ENCODE measurements at regions not wholly inside any gene's neighbourhood (a gene's known extent, or its start where the extent isn't known, plus 50 kb on each side); places are given as distances from the start of the nearest gene placed in this dataset.

- no peak for DNase-seq
Measured at GRCh38 chrX:40304115-40304514, 206.4 kb upstream of the BCOR start.

DNA sequence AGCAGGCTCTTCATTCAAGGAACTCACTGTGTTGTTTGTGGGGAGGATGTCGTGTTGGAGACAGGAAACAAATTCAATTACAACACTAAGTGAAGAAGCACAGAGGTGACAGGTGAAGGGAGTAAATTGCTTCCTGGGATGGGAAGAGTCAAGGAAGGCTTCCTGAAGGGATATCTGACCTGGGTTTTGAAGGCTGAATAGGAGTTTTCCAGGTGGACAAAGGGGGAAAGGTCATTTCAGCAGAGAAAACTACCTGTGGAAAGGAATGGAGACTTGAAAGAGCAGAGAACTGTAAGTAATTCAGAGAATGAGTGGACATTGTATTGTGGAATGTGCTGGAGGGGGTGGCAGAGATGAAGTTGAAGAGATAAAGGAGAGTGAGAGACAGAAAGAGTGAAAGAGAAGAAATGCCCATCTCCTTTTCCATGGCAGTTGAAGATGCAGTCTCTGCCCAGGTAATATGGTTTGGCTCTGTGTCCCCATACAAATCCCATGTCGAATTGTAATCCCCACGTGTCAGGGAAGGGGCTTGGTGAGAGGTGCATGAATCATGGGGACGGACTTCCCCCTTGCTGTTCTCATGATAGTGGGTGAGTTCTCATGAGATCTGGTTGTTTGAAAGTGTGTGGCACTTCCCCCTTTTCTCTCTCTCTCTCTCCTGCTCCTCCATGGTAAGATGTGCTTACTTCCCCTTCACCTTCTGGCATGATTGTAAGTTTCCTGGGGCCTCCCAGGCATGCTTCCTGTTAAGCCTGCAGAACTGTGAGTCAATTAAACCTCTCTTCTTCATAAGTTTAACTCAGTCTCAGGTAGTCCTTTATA is 205.7 kb upstream of the BCOR start:
- no peak for DNase-seq

- DNase-seq = peak; percentile 40
Measured at GRCh38 chrX:40300286-40300890, 202.6 kb upstream of the BCOR start.

GRCh38 chrX:40299641-40300046 is 201.9 kb upstream of the BCOR start:
- DNase-seq = peak; percentile 43

DNA sequence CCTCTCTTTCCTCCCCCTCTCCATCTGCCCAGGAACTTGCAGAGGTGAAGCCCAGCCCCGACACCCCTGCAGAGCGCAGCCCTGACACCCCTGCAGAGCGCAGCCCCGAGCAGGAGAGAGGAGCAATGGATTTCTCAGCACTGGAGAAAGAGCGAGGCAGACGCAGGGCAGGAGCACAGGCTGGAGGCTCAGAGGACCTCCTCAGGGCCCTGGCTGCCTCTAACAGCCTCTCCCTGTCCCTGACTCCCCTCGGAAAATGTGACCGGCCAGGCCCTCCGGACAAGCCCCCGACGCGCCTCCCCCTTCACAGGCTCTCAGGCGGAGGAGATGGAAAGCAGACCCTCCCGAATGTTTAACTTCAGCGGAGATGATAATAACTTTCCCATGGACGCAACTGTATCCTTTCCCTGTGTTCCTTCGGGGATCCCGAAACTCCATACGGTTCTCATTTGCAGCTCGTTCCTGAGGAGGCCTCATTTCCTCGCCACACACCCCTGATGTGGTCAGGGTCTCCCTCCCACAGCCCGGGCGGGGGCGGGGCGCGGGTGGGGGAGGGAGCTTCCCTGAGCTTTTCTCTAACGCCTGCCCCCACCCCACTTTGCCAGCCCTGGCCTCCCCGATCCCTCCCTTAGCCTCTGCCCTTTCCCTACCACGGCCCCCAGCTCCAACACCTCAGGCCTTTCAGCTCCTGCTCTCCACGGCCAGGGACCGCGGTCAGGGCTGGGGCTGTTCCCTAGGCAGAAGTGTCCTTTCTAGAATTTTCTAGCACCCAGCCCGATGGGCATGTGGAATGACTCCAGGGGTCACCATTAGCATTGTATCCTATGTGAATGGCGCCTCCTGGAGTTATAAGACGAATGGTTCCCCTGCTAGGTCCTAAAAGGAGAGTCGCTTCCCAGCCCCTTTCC is 201.1 kb upstream of the BCOR start:
- DNase-seq = no peak

GRCh38 chrX:40298069-40298468 is 200.3 kb upstream of the BCOR start:
- no peak for DNase-seq

- DNase-seq = no peak
Measured at GRCh38 chrX:40291553-40291952, 193.8 kb upstream of the BCOR start.

DNA sequence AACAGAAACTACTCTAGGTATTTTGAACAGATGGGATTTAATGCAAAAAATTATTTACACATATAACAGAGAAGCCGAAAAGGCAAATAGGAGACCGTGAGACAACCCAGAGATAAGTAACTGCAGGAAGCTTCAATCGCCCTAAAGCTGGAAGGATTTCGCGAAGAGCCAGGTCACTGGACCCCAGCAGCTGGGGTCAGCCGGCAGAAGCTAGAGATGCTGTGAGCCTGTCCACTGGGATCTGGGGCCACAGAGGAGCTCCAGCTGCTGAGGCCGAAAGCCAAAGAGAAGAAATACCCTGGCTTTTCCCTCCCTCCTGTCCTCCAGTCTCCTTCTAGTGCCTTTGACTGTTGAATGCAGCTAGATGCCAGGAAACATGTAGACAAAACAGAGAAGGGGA is 192.8 kb upstream of the BCOR start:
- DNase-seq = no peak

GRCh38 chrX:40285876-40286275 is 188.1 kb upstream of the BCOR start:
- no peak for DNase-seq

GRCh38 chrX:40284852-40285251 is 187.1 kb upstream of the BCOR start:
- DNase-seq = no peak

DNA sequence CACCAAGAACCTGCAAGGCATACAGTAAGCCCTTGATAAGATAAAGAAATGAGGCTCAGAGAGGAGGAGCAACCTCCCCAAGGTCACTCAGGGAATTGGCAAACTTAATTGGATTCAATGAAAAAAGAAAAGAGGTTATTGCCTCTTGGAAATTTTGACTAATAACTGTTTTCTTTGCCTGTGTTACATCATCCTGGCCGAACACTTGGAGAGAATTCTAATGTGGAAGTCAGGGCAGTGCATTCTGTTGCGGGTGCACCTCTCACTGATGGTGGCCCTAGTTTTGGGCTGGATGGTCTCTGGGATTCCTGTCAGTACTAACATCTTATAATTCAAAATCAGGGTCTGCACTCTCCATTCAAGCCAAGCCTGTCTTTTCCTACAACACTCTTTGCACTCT is 186.2 kb upstream of the BCOR start:
- DNase-seq = no peak

DNA sequence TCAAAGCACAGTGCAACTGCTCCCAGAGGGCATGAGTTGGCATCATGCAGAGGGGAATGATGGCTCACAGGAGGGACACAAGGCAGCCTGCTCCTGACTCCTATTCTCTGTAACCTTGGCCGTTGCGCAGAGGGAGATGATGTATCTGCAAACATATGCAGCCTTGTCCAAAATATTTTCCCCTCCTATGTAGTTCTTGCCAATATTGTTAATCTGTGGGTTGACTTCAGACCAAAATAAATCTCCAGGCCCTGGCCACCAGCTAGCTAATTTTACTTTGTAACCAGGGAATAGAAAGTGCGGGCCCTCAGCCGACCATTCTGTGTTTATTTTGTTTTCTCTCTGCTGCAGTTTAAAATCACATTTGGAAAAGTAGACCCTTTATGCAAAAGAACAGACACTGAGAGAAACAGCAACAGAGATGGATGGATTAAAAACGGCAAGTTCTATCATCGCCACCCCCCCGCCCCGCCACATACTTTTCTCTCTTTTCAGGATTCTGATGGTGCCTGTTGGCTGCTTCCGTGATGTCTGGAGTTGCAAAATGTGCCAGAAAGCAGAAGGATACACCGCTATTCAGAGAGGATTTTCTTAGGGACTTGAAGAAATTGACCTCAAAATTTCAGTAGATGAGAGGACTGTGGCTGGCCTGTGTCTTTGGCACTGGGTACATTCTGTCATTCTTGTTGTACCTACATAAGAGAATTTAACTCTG is 185.3 kb upstream of the BCOR start:
- no peak for DNase-seq

DNA sequence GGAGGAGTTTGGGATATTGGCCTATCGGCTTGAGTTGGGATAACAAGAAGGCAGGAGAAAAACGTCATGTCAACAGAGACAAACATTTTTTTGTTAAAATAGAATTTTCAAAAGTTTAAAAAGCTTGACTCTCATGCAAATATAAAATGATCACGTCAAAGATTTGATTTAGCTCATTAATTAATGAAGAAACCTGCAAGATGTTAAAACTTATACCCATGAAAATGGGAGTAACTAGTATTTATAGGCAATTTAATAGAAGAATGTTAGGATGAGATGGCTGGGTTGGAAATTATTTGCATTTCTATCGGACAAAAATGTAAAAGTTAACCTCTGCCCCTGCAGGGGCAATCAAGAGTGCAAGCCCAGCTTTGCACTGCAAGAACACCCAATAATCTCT is 184.6 kb upstream of the BCOR start:
- DNase-seq = no peak

- no peak for DNase-seq
Measured at GRCh38 chrX:40281336-40282005, 183.7 kb upstream of the BCOR start.

- DNase-seq = no peak
Measured at GRCh38 chrX:40279762-40280161, 182.0 kb upstream of the BCOR start.

DNA sequence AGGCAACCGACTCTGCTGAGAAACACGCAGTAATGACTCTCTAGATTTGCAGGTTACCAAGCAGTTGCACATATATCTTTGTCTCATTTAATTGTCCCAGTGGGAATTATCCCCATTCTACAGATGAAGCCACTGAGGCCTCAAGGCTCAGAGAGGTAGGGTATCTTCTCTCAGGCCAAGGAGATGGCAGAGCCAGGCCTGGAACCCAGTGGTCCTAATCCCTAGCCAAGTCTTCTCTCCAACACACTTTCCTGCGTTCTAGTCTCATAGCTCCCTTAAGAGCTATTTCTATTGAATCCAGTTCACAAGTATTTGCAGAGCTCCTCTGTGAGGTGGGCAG is 181.3 kb upstream of the BCOR start:
- DNase-seq = no peak

DNA sequence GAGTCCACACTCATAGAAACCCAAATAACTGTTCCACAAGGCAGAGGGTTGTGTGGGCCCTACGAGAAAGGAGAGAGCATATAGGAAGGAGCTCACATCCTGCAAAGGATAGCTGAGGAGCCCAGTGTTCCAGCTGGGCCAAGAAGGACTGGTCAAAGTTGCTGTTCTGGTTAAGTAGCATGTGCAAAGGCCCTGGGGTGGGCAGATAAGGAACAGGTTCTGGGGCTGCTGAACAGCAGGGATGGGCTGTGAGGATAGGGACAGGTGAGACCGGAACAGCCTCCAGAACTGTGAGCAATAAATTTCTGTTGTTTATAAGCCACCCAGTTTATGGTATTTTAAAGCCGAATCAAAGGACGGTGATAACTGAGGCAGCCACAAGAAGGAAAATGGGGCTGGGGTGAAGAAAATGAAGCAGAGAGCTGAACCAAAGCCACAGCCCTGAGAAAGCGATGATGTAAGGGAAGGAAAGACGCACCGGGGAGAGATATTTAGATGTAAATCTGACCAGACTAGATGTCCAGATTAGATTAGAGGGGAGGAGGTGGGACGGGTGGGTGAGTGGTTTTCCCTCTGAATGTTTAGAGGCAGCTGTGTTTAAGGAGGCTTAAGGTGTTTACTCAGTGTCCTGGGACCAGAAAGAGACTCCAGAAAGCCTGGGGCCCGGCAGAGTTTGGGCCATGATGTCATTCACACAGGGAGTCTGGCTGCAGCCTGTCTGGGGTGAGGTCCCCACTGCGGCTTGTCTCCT is 180.8 kb upstream of the BCOR start:
- peak; percentile 63 for DNase-seq

- no peak for DNase-seq
Measured at GRCh38 chrX:40277672-40278071, 179.9 kb upstream of the BCOR start.

- DNase-seq = no peak
Measured at GRCh38 chrX:40273356-40274050, 175.7 kb upstream of the BCOR start.

GRCh38 chrX:40272776-40273175 is 175.0 kb upstream of the BCOR start:
- no peak for DNase-seq

DNA sequence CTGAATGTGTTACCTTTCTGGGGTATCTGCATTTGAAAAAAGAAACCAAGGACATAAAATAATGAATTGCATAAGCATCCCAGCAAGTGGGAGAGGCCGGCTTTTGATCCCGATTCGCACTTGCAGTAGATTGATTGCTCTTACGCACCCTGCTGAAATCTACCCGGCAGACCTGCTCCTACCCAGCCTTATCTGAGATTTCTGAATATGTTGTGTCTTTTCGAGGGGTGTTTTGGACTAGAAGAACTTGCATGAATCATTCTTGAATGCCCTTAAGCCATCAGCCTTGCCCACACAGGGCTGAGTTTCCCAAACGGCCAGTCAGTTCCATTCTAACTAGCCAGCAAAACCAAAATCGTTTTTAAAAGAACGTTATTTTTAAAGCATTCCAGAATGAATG is 174.4 kb upstream of the BCOR start:
- DNase-seq = no peak

All from activated naive CD4-positive, alpha-beta T cell treated with Interleukin-2 at 50 U/mL for 16 hours (primary cell).